Left lung (tissue), 4 donors: ENCODE measurements at regions not wholly inside any gene's neighbourhood (a gene's known extent, or its start where the extent isn't known, plus 50 kb on each side); places are given as distances from the start of the nearest gene placed in this dataset.

Experiments used
- ATAC-seq: fragments of 200-7000 bp; cut with Tn5 transposase; one replicate; pipeline ENCODE4 v1.9.1; 2020; ENCODE audit warnings: moderate library complexity
- DNase-seq, 4 donors: peaks; one replicate each; pipeline ENCODE4 v3.0.0-alpha.2; 2013 to 2020
- H3K27ac ChIP-seq, 2 donors: fragments of 200-600 bp; sonication (generic) in 1 of 2; one replicate each; pipeline versions ENCODE4 v1.5.0 to v1.8.0; 2020 to 2021
- H3K27me3 ChIP-seq, 2 donors: fragments of 200-600 bp; sonication (generic) in 1 of 2; one replicate each; pipeline versions ENCODE4 v1.5.0 to v1.8.0; 2020 to 2021
- H3K36me3 ChIP-seq, 2 donors: fragments of 200-600 bp; sonication (generic) in 1 of 2; one replicate each; pipeline versions ENCODE4 v1.5.0 to v1.8.0; 2020 to 2021
- H3K4me1 ChIP-seq, 2 donors: fragments of 200-600 bp; one replicate each; pipeline ENCODE4 v1.8.0; 2021
- H3K4me3 ChIP-seq, 2 donors: fragments of 200-600 bp; sonication (generic) in 1 of 2; one replicate each; pipeline versions ENCODE4 v1.5.0 to v1.8.0; 2020 to 2021; ENCODE audit warnings: mild to moderate bottlenecking in 1 of 2
- H3K9me3 ChIP-seq, 2 donors: fragments of 200-600 bp; sonication (generic) in 1 of 2; one replicate each; pipeline versions ENCODE4 v1.5.0 to v1.8.0; 2020 to 2021
- intact Hi-C, 2 donors: fragments of 100-400 bp; cut with DNase I; formaldehyde crosslinking; loops; one replicate each; pipeline versions ENCODE4 v1.11.2 to v1.14.2; 2022
- TF ChIP-seq, protein P1 (sequence below), 2 donors: fragments of 200-600 bp; sonication (generic) in 1 of 2; IDR thresholded peaks; one replicate each; pipeline versions ENCODE4 v1.5.0 to v1.8.0; 2021; ENCODE audit warnings: antibody characterized with exemption in 2 of 2
- donor health status: DM: no; HTN: yes; CAD: no.
- donor health status: DM: no; HTN: no; CAD: no.

DNA sequence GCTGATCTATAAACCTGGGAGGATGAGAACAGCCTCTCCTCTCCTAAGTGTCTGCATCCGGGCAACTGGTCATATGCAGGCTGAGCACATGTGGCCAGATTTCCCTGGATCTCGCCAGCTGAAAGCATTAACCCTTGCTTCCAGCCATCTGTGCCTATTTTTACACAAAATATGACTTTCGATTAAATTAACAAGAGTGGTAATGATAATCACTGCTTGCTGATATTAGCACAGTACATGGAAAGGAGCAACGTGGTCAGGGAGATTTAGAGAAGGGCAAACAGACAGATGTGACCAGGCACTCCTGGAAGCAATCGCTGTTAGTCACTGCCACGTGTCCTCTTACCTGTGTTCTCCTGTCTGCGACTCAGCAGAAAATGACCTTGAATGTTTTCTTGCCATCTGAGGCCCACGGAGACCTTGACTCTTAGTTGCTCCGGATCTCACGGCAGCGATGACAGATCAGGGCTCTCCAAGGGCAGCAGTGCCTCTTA, 59.5 kb upstream of the NPTX2 start:
- Histone ChIP-seq H3K4me3 (no peak overlapping the region), H3K4me1 (no peaks in the 10 kb centered on the region), H3K36me3 (no peaks in the 10 kb centered on the region), H3K27me3 (no peaks in the 10 kb centered on the region), H3K9me3 (peaks cover 0 to 12% of the 10 kb centered on the region in 2 donors), H3K27ac (no peak overlapping the region)
- ATAC-seq = no peak
- intact Hi-C loops = no loop called here
- no peak for DNase-seq
- TF ChIP-seq, protein P1, sequence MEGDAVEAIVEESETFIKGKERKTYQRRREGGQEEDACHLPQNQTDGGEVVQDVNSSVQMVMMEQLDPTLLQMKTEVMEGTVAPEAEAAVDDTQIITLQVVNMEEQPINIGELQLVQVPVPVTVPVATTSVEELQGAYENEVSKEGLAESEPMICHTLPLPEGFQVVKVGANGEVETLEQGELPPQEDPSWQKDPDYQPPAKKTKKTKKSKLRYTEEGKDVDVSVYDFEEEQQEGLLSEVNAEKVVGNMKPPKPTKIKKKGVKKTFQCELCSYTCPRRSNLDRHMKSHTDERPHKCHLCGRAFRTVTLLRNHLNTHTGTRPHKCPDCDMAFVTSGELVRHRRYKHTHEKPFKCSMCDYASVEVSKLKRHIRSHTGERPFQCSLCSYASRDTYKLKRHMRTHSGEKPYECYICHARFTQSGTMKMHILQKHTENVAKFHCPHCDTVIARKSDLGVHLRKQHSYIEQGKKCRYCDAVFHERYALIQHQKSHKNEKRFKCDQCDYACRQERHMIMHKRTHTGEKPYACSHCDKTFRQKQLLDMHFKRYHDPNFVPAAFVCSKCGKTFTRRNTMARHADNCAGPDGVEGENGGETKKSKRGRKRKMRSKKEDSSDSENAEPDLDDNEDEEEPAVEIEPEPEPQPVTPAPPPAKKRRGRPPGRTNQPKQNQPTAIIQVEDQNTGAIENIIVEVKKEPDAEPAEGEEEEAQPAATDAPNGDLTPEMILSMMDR (IDR thresholded peaks at IDR 0.05) = no peak

DNA sequence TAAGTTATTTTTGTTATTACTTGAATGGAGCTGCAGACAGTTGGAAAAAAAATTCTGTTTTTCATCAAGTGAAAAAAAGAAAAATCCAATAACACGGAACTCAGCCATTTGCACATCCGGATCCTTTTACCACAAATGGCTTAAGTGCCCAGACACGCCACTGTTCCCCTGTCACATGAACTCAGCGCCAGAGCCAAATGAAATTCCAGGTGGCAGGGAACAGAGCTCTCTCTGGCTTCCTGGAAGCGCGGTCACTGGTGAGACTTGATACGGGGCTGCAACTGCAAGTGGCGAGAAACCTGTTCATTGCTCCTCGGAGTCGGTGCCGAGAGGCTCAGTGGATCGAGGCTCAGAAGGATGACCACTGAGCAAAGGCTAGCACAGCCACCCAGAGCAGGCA, 60.8 kb upstream of the NPTX2 start:
- intact Hi-C loops = no loop called here
- DNase-seq = no peak
- Histone ChIP-seq H3K4me1 (no peaks in the 10 kb centered on the region), H3K4me3 (no peak overlapping the region), H3K36me3 (no peaks in the 10 kb centered on the region), H3K27ac (no peak overlapping the region), H3K9me3 (peaks cover 0 to 22% of the 10 kb centered on the region in 2 donors), H3K27me3 (no peaks in the 10 kb centered on the region)
- TF ChIP-seq, protein P1 (IDR thresholded peaks at IDR 0.05) = no peak
- ATAC-seq = no peak

DNA sequence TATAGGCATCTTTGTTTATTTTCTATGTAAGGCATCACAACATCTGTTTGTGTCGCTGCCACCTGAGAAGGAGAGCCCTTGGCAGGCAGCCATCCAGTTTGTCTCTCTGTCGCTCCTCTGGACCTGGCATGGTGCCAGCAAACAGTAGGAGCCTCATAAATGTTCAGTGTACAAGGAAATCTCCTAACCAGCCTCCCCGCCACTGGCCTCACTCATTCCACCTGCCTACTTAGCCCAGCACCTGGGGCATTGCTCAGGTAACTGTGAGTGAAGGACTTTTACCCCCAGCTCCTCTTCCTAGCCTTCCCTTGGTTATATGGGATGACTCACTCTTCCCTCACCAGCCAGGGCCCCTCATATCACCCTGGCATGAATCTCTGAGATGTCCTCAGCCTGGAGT, 61.7 kb upstream of the NPTX2 start:
- Histone ChIP-seq H3K4me3 (no peak overlapping the region), H3K27me3 (no peaks in the 10 kb centered on the region), H3K4me1 (no peaks in the 10 kb centered on the region), H3K9me3 (peaks cover 0 to 24% of the 10 kb centered on the region in 2 donors), H3K27ac (no peak overlapping the region), H3K36me3 (no peaks in the 10 kb centered on the region)
- ATAC-seq (no peak), DNase-seq (no peak)
- TF ChIP-seq, protein P1 (IDR thresholded peaks at IDR 0.05) = no peak
- intact Hi-C loops = no loop called here

DNA sequence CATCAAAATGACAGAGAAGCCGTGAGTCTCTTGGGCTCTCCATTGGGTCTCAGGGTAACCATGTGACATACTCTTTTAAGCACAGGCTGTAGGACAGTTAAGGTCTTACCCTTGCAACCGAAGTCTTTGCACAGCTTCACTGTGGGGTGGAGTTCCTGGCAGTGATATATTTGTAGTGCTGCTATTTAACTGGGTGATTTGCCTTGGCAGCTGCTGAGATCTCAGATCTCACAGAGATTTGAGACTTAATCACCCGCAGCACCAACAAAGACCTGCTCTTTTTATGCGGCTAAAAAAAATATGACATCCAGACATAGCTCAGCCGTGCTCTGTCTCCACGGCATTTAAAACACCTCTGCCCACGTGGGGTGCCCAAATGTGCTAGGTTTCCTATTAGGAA, 63.4 kb upstream of the NPTX2 start:
- H3K9me3 ChIP-seq = peaks cover 0 to 24% of the 10 kb centered on the region in 2 donors
- no peak overlapping the region for H3K27ac ChIP-seq
- H3K4me3 ChIP-seq = no peak overlapping the region
- TF ChIP-seq, protein P1 (IDR thresholded peaks at IDR 0.05) = no peak
- no peaks in the 10 kb centered on the region for H3K4me1 ChIP-seq
- no peaks in the 10 kb centered on the region for H3K27me3 ChIP-seq
- intact Hi-C loops = no loop called here
- no peaks in the 10 kb centered on the region for H3K36me3 ChIP-seq
- DNase-seq (no peak), ATAC-seq (no peak)

DNA sequence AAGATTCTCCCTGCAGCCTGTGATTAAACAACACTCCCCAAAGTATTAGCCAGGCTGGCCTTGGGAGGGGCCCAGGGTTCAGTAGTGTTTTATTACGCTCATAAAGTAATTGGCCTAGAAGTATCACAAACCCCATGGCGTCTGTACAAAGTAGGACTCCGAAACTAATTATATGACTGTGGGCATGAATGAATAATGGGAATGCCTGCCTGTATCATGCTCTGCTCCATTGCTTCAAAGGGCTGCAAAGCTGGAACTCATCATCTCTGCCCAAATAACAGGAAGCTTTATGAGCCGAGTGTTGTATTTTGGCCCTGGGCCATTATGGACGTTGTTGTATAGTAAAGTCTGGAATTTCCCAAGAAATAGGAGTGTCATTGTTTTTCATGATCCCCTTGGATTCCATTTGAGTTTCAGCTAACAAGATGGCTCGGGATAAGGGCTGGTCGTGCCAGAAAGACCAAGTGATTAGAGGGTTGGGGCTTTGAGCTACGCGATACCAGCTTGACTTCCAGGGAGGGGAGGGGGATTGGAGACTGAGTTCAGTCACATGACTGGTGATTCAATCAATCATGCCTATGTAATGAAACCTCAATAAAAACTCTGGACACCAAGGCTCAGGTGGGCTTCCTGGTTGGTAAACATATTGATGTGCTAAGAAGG, 65.3 kb upstream of the NPTX2 start:
- no peak overlapping the region for H3K27ac ChIP-seq
- H3K36me3 ChIP-seq = no peaks in the 10 kb centered on the region
- DNase-seq = no peak
- H3K27me3 ChIP-seq = no peaks in the 10 kb centered on the region
- H3K4me1 ChIP-seq = no peaks in the 10 kb centered on the region
- ATAC-seq = no peak
- TF ChIP-seq, protein P1 (IDR thresholded peaks at IDR 0.05) = no peak
- intact Hi-C loops = no loop called here
- H3K9me3 ChIP-seq = peaks cover 0 to 24% of the 10 kb centered on the region in 2 donors
- H3K4me3 ChIP-seq = no peak overlapping the region
